HCT116 (cell line): ENCODE measurements at regions not wholly inside any gene's neighbourhood (a gene's known extent, or its start where the extent isn't known, plus 50 kb on each side); places are given as distances from the start of the nearest gene placed in this dataset.

Experiments
- ATAC-seq: fragments of 200-7000 bp; cut with Tn5 transposase; 2 replicates; pipeline ENCODE4 v1.9.1; 2020; ENCODE audit warnings: mild to moderate bottlenecking, moderate library complexity
- BruUV-seq: library from RNA; stranded (reverse); fragments of 400-500 nt; replicated peaks from 2 replicates; lab custom pipeline; 2021; lab: Mats Ljungman, UMichigan
- CTCF ChIA-PET: fragments of 300-600 bp; sonication (Branson Sonifier 250); formaldehyde crosslinking; loops from one replicate; lab custom pipeline; 2021; ENCODE audit warnings: antibody characterized with exemption; lab: Charles Lee
- POLR2A ChIA-PET: fragments of 300-600, 350-600 bp; sonication (Branson Sonifier 250); formaldehyde crosslinking; loops from one replicate; lab custom pipeline; 2021; ENCODE audit warnings: antibody characterized with exemption; lab: Charles Lee
- RAD21 ChIA-PET, 2 experiments: fragments of 300-600 bp; sonication (Branson Sonifier 250); formaldehyde crosslinking; loops; one replicate each; lab custom pipeline; 2023; ENCODE audit warnings: low total read pairs in 2 of 2; ENCODE audit not compliant: uncharacterized antibody in 2 of 2, unreplicated experiment in 2 of 2, low non-redundant PET in 1 of 2; lab: Charles Lee
- DNase-seq: peaks from one replicate; pipeline ENCODE4 v3.0.0-alpha.2; 2010; ENCODE audit warnings: low read depth, low spot score
- H2AFZ ChIP-seq: fragments of 200-600 bp; shearing (Covaris generic), sonication (generic); 2 replicates; pipeline ENCODE4 v1.6.1; 2017; ENCODE audit warnings: low read depth, mixed run types, mixed read lengths, antibody characterized with exemption, low read length; ENCODE audit not compliant: poor library complexity, severe bottlenecking
- H3K27ac ChIP-seq: 2 replicates; pipeline ENCODE4 v1.5.1; 2012; ENCODE audit warnings: low read depth, low read length
- H3K27me3 ChIP-seq: fragments of 200-600 bp; sonication (generic); 2 replicates; pipeline ENCODE4 v1.6.1; 2016; ENCODE audit warnings: mixed run types, low read length, mixed read lengths; ENCODE audit not compliant: insufficient read depth
- H3K36me3 ChIP-seq, 2 experiments: fragments of 200-500 bp in 1 of 2; fragments of 200-600 bp in 1 of 2; sonication (Bioruptor generic) in 1 of 2; sonication (generic) in 1 of 2; 2 replicates each; pipeline versions ENCODE4 v1.5.1 to v1.6.1; 2014 to 2016; ENCODE audit warnings: low read length in 2 of 2, inconsistent platforms in 1 of 2, mixed read lengths in 1 of 2, mixed run types in 1 of 2; ENCODE audit not compliant: insufficient read depth in 2 of 2, control insufficient read depth in 1 of 2
- H3K4me1 ChIP-seq, 2 experiments: fragments of 200-600 bp in 1 of 2; sonication (generic) in 1 of 2; 2 replicates each; pipeline versions ENCODE4 v1.5.1 to v1.6.1; 2012 to 2017; ENCODE audit warnings: low read length in 2 of 2, inconsistent platforms in 1 of 2, mild to moderate bottlenecking in 1 of 2, mixed read lengths in 1 of 2, mixed run types in 1 of 2, moderate library complexity in 1 of 2; ENCODE audit not compliant: insufficient read depth in 2 of 2, control insufficient read depth in 1 of 2
- H3K4me2 ChIP-seq: fragments of 200-600 bp; sonication (generic); 2 replicates; pipeline ENCODE4 v1.6.1; 2017; ENCODE audit warnings: mixed run types, low read length, mixed read lengths
- H3K4me3 ChIP-seq, 2 experiments: fragments of 200-600 bp in 1 of 2; sonication (generic) in 1 of 2; replicated peaks in 1 of 2; 2 replicates each; pipeline ENCODE4 v1.5.1; 2011 to 2016; ENCODE audit warnings: low read length in 2 of 2, control low read depth in 1 of 2, low read depth in 1 of 2, mild to moderate bottlenecking in 1 of 2, mixed read lengths in 1 of 2, mixed run types in 1 of 2
- H3K79me2 ChIP-seq: fragments of 200-600 bp; sonication (generic); 2 replicates; pipeline ENCODE4 v1.6.1; 2017; ENCODE audit warnings: mild to moderate bottlenecking, mixed run types, low read length, moderate library complexity, mixed read lengths; ENCODE audit not compliant: insufficient read depth
- H3K9ac ChIP-seq: fragments of 200-600 bp; sonication (generic); 2 replicates; pipeline ENCODE4 v1.6.1; 2016; ENCODE audit warnings: low read length, mixed read lengths
- H3K9me2 ChIP-seq: fragments of 200-600 bp; sonication (generic), shearing (Covaris generic); 2 replicates; pipeline ENCODE4 v1.6.1; 2017; ENCODE audit warnings: mixed run types, mild to moderate bottlenecking, moderate library complexity; ENCODE audit not compliant: insufficient read depth
- H3K9me3 ChIP-seq, 2 experiments: fragments of 200-500 bp in 1 of 2; fragments of 200-600 bp in 1 of 2; sonication (Bioruptor generic) in 1 of 2; sonication (generic) in 1 of 2; 2 replicates each; pipeline ENCODE4 v1.6.1; 2014 to 2017; ENCODE audit warnings: low read length in 2 of 2, mixed read lengths in 2 of 2, inconsistent platforms in 1 of 2, low read depth in 1 of 2, mild to moderate bottlenecking in 1 of 2, mixed run types in 1 of 2, moderate library complexity in 1 of 2; ENCODE audit not compliant: control insufficient read depth in 1 of 2, insufficient read depth in 1 of 2
- H4K20me1 ChIP-seq: fragments of 200-600 bp; sonication (generic), shearing (Covaris generic); 2 replicates; pipeline ENCODE4 v1.6.1; 2017; ENCODE audit warnings: mixed run types, mild to moderate bottlenecking, moderate library complexity; ENCODE audit not compliant: insufficient read depth
- ATF3 ChIP-seq: IDR thresholded peaks from 2 replicates; pipeline ENCODE4 v1.6.1; 2012
- CTCF ChIP-seq, 3 experiments: fragments of 200-600 bp in 1 of 3; sonication (generic) in 1 of 3; IDR thresholded peaks in 2 of 3; conservative IDR thresholded peaks in 1 of 3; 2 replicates each; pipeline ENCODE4 v1.5.1; 2012 to 2017; ENCODE audit warnings: low read depth in 2 of 3, low read length in 2 of 3, antibody characterized with exemption in 1 of 3, borderline replicate concordance in 1 of 3, control low read depth in 1 of 3, mild to moderate bottlenecking in 1 of 3, mixed read lengths in 1 of 3, mixed run types in 1 of 3, moderate library complexity in 1 of 3; ENCODE audit not compliant: insufficient read depth in 1 of 3
- EZH2 ChIP-seq: fragments of 200-600 bp; sonication (generic); IDR thresholded peaks from 2 replicates; pipeline ENCODE4 v1.6.1; 2017; ENCODE audit warnings: antibody characterized with exemption, mixed run types
- MAX ChIP-seq: IDR thresholded peaks from 2 replicates; pipeline ENCODE4 v1.6.1; 2012
- SP1 ChIP-seq: IDR thresholded peaks from 2 replicates; pipeline ENCODE4 v1.6.1; 2012; ENCODE audit warnings: low read depth
- YY1 ChIP-seq: IDR thresholded peaks from 2 replicates; pipeline ENCODE4 v1.6.1; 2011; ENCODE audit warnings: low read length, low read depth, moderate library complexity, mild to moderate bottlenecking; ENCODE audit not compliant: insufficient replicate concordance; ENCODE audit errors: extremely low read depth
- intact Hi-C: fragments of 100-400 bp; cut with micrococcal nuclease; formaldehyde crosslinking; loops from 2 replicates; pipeline ENCODE4 v1.10.0; 2022

GRCh38 chr2:221124532-221125240, 447.4 kb downstream of the EPHA4 start (continued):
- no peak for TF ChIP-seq SP1

GRCh38 chr2:221125691-221126090, 446.4 kb downstream of the EPHA4 start:
- POLR2A ChIA-PET = no interaction called here
- Histone ChIP-seq H3K79me2 (no peaks in the 10 kb centered on the region), H3K9ac (no peak overlapping the region), H3K36me3 (no peaks in the 10 kb centered on the region), H3K4me1 (no peaks in the 10 kb centered on the region), H4K20me1 (no peaks in the 10 kb centered on the region), H2AFZ (no peak overlapping the region), H3K9me2 (no peaks in the 10 kb centered on the region), H3K27ac (no peak overlapping the region), H3K27me3 (peaks cover 19% of the 10 kb centered on the region; the same call in 1 of the 2 replicates), H3K4me2 (no peak overlapping the region), H3K9me3 (no peaks in the 10 kb centered on the region), H3K4me3 (no peak overlapping the region)
- TF ChIP-seq ATF3 (no peak), EZH2 (no peak), YY1 (no peak), MAX (no peak), CTCF (IDR thresholded peaks at IDR 0.05 in 2 of 3, conservative IDR thresholded peaks at IDR 0.05 in 1 of 3; ENCODE audit: borderline replicate concordance in 1 of 3, insufficient read depth in 1 of 3, low read depth in 2 of 3, low read length in 2 of 3) (no peak)
- CTCF ChIA-PET = no interaction called here
- BruUV-seq = no TSS peak
- RAD21 ChIA-PET = no interaction called here
- intact Hi-C loops = no loop called here
- ATAC-seq (no peak), DNase-seq (no peak)
